ENCODE measurements at regions not wholly inside any gene's neighbourhood (a gene's known extent, or its start where the extent isn't known, plus 50 kb on each side); places are given as distances from the start of the nearest gene placed in this dataset.

DNA sequence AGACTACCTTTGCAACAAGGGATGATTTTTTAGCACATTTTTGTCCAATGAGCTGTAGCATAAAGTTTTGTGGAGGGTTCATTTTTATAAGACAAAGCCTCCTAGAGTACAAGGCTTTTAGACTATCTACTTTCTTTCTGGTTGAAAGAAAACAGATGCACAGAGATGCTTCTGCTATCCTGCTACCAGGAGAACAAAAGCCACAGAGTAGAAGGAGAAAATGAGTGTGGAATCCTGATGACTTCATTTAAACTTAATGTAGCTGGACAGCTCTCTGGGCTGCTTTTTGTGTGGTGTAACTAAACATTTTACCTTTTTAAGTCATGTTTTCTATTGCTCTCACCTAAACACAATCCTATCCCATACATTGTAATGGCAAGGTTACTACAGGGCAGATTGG, 1009.4 kb downstream of the TLE1 start:
- Histone ChIP-seq H3K27ac (no peak overlapping the region), H3K4me1 (ENCODE audit: insufficient read depth) (no peaks in the 10 kb centered on the region), H3K4me3 (no peak overlapping the region), H3K9me3 (no peaks in the 10 kb centered on the region), H3K36me3 (no peaks in the 10 kb centered on the region), H3K27me3 (no peaks in the 10 kb centered on the region)
- intact Hi-C loops (cut with DNase I) = no loop called here
- DNase-seq = no peak
- TF ChIP-seq POLR2A (IDR thresholded peaks at IDR 0.05) = no peak
- no peak for TF ChIP-seq EP300 (IDR thresholded peaks at IDR 0.05)
- TF ChIP-seq, protein P1, sequence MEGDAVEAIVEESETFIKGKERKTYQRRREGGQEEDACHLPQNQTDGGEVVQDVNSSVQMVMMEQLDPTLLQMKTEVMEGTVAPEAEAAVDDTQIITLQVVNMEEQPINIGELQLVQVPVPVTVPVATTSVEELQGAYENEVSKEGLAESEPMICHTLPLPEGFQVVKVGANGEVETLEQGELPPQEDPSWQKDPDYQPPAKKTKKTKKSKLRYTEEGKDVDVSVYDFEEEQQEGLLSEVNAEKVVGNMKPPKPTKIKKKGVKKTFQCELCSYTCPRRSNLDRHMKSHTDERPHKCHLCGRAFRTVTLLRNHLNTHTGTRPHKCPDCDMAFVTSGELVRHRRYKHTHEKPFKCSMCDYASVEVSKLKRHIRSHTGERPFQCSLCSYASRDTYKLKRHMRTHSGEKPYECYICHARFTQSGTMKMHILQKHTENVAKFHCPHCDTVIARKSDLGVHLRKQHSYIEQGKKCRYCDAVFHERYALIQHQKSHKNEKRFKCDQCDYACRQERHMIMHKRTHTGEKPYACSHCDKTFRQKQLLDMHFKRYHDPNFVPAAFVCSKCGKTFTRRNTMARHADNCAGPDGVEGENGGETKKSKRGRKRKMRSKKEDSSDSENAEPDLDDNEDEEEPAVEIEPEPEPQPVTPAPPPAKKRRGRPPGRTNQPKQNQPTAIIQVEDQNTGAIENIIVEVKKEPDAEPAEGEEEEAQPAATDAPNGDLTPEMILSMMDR (IDR thresholded peaks at IDR 0.05) = no peak

DNA sequence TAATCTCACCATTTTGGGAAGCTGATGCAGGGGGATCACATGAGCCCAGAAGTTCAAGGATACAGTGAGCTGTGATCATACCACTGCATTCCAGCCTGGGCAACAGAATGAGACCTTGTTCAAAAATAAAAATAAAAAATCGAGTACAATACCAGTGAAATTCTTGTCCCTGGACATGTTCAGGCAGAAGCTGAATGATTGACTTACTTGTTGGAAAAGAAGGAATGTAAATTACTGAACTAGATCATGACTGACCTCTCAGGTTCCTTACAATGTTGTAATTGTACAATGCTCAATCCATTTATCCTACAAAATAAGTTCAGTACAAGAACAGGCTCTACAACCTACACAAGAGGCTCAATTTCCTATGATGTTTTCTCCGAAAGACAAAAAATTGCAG, 1010.4 kb downstream of the TLE1 start:
- Histone ChIP-seq H3K27ac (no peak overlapping the region), H3K4me1 (ENCODE audit: insufficient read depth) (no peaks in the 10 kb centered on the region), H3K27me3 (no peaks in the 10 kb centered on the region), H3K36me3 (no peaks in the 10 kb centered on the region), H3K9me3 (no peaks in the 10 kb centered on the region), H3K4me3 (no peak overlapping the region)
- TF ChIP-seq, protein P1 (IDR thresholded peaks at IDR 0.05) = no peak
- TF ChIP-seq POLR2A (IDR thresholded peaks at IDR 0.05) = no peak
- no peak for TF ChIP-seq EP300 (IDR thresholded peaks at IDR 0.05)
- intact Hi-C loops (cut with DNase I) = no loop called here
- 62 to 85% (median 80%) methylated on average over 2 of the region's 2 CpGs for WGBS, 3 donors
- no peak for DNase-seq

DNA sequence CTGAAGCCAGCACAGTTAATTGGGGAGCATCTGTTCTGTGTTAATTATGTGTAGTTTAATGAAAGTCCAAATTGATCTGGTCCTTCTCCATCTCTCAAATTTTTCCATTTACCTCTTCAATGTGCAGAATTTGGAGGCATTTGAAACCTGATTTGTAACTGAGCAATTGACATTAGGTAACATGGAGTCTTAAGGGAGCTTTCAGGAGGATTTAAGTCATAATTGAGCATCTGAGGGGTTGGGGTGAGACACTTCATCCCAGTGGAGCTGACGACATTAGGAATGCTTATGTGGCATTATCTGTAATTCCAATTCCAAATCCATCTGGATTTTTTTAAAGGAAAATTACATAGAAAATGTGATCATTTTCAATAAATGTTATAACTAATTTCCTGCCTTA, 1015.9 kb downstream of the TLE1 start:
- H3K36me3 ChIP-seq = no peaks in the 10 kb centered on the region
- intact Hi-C loops (cut with DNase I) = no loop called here
- no peak overlapping the region for H3K27ac ChIP-seq
- H3K9me3 ChIP-seq = no peaks in the 10 kb centered on the region
- no peak for DNase-seq
- no peaks in the 10 kb centered on the region for H3K27me3 ChIP-seq
- H3K4me1 ChIP-seq (ENCODE audit: insufficient read depth) = no peaks in the 10 kb centered on the region
- 72 to 80% (median 72%) methylated on average over 1 of the region's 1 CpG for WGBS, 3 donors
- TF ChIP-seq, protein P1 (IDR thresholded peaks at IDR 0.05) = no peak
- TF ChIP-seq EP300 (IDR thresholded peaks at IDR 0.05) = no peak
- no peak for TF ChIP-seq POLR2A (IDR thresholded peaks at IDR 0.05)
- no peak overlapping the region for H3K4me3 ChIP-seq

DNA sequence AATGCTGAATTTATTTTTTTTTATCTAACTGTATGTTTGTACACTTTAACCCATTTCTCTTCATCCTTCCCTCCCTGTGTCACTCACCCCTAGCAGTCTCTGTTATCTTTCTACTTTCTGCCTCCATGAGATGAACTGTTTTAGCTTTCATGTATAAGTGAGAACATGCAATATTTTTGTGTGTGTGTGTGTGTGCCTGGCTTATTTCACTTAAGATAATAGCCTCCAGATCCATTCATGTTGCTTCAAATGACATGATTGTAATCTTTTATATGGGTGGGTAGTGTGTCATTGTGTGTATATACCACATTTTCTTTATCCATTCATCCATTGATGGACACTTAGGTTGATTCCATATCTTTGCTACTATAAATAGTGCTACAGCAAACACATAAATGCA, 1023.9 kb downstream of the TLE1 start:
- Histone ChIP-seq H3K36me3 (no peaks in the 10 kb centered on the region), H3K4me3 (no peak overlapping the region), H3K27me3 (no peaks in the 10 kb centered on the region), H3K9me3 (no peaks in the 10 kb centered on the region), H3K27ac (no peak overlapping the region), H3K4me1 (ENCODE audit: insufficient read depth) (no peaks in the 10 kb centered on the region)
- no peak for TF ChIP-seq POLR2A (IDR thresholded peaks at IDR 0.05)
- TF ChIP-seq EP300 (IDR thresholded peaks at IDR 0.05) = no peak
- TF ChIP-seq, protein P1 (IDR thresholded peaks at IDR 0.05) = no peak
- no peak for DNase-seq
- intact Hi-C loops (cut with DNase I) = no loop called here
